ENCODE measurements at regions not wholly inside any gene's neighbourhood (a gene's known extent, or its start where the extent isn't known, plus 50 kb on each side); places are given as distances from the start of the nearest gene placed in this dataset.

DNA sequence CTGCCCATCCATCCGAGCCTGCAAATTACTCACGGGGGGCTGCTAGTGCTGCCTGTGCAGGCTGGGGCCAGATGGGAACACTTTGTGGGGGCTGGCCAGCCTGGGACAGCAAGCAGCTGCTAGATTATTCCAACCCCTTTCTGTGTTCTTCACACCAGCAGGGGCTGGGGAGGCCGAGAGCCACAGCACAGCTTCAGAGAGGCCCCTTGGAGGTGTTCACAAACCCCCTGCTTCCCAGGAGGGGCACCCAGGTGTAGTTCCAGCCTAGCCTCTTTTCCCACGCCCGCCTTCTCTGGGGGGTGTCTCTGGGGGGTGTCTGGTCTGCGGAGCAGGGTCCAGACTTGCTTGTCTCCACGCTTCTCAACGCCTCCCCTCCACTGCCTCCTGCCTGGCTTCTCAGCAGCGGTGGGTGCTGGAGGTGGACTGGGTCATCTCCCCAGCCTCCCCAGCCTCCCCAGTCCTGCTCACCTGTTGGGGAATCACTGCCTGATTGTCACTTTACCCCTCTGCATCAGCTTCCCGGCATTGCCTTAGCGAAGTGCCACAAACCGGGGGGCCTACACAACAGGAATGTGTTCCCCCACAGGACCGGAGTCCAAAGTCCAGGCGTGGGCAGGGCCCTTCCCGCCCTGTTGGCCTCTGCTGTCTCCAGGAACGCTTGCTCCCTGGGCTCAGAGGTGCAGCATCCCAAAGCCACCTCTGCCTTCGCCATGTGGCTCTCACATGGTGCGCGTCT, 74.0 kb upstream of the EN2 start:
- TF ChIP-seq CTCF (optimal IDR thresholded peaks at IDR 0.05 in 1 of 3, IDR thresholded peaks at IDR 0.05 in 1 of 3, conservative IDR thresholded peaks at IDR 0.05 in 1 of 3; ENCODE audit: extremely low read depth in 1 of 3, insufficient read depth in 2 of 3, low read length in 3 of 3) (no peak), EZH2 (IDR thresholded peaks at IDR 0.05; ENCODE audit: low read length) (no peak)
